ENCODE measurements at regions not wholly inside any gene's neighbourhood (a gene's known extent, or its start where the extent isn't known, plus 50 kb on each side); places are given as distances from the start of the nearest gene placed in this dataset.

- no peak for TF ChIP-seq ATF3 (IDR thresholded peaks at IDR 0.05; ENCODE audit: insufficient read depth, low read depth, low read length)
- no peak for TF ChIP-seq ASH2L (IDR thresholded peaks at IDR 0.05; ENCODE audit: low read length)
- no peak for TF ChIP-seq JUND (IDR thresholded peaks at IDR 0.05; ENCODE audit: low read length)
- TF ChIP-seq EZH2 (IDR thresholded peaks at IDR 0.05; ENCODE audit: low read depth, low read length, severe bottlenecking): no peak
- no peak for TF ChIP-seq ZNF274 (IDR thresholded peaks at IDR 0.05; ENCODE audit: borderline replicate concordance, extremely low read depth, low read length)
- no peak for TF ChIP-seq MAFK (IDR thresholded peaks at IDR 0.05; ENCODE audit: low read depth, low read length)
- TF ChIP-seq, protein P1, sequence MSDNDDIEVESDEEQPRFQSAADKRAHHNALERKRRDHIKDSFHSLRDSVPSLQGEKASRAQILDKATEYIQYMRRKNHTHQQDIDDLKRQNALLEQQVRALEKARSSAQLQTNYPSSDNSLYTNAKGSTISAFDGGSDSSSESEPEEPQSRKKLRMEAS (IDR thresholded peaks at IDR 0.05): no peak
- TF ChIP-seq BACH1 (IDR thresholded peaks at IDR 0.05; ENCODE audit: low read length): no peak
- TF ChIP-seq POLR2AphosphoS5 (IDR thresholded peaks at IDR 0.05; ENCODE audit: low read depth, low read length): no peak
- TF ChIP-seq ATF2 (IDR thresholded peaks at IDR 0.05; ENCODE audit: low read length): no peak
Measured at GRCh38 chr15:70586241-70586640, 177.1 kb downstream of the UACA start (continued).

Data from H1 (cell line).